WTC11 (cell line): ENCODE measurements at regions not wholly inside any gene's neighbourhood (a gene's known extent, or its start where the extent isn't known, plus 50 kb on each side); places are given as distances from the start of the nearest gene placed in this dataset.

Experiments used
- ATAC-seq: fragments of 200-7000 bp; cut with Tn5 transposase; 2 replicates; pipeline ENCODE4 v1.10.0; 2021; ENCODE audit warnings: mild to moderate bottlenecking, moderate library complexity
- CTCF ChIA-PET: fragments of 300-600 bp; sonication (Branson Sonifier 250); formaldehyde crosslinking; loops from one replicate; lab custom pipeline; 2021; ENCODE audit warnings: antibody characterized with exemption; lab: Charles Lee
- POLR2A ChIA-PET: fragments of 350-600 bp; sonication (Branson Sonifier 250); formaldehyde crosslinking; loops from one replicate; lab custom pipeline; 2021; ENCODE audit warnings: antibody characterized with exemption; lab: Charles Lee
- DNase-seq: peaks from one replicate; pipeline ENCODE4 v3.0.0; 2021; ENCODE audit warnings: low spot score
- H3K27ac Mint-ChIP-seq: 2 replicates; pipeline ENCODE4 v1.8.0; 2021; ENCODE audit warnings: mixed read lengths
- H3K27me3 Mint-ChIP-seq: 2 replicates; pipeline ENCODE4 v1.8.0; 2021; ENCODE audit warnings: low read depth, mild to moderate bottlenecking, moderate library complexity, mixed read lengths
- H3K36me3 Mint-ChIP-seq: 2 replicates; pipeline ENCODE4 v1.8.0; 2021; ENCODE audit warnings: mixed read lengths
- H3K4me1 Mint-ChIP-seq: 2 replicates; pipeline ENCODE4 v1.8.0; 2022; ENCODE audit warnings: mixed read lengths
- H3K4me3 Mint-ChIP-seq: 2 replicates; pipeline ENCODE4 v1.8.0; 2021; ENCODE audit warnings: mild to moderate bottlenecking, moderate library complexity, mixed read lengths
- H3K9me3 Mint-ChIP-seq: 2 replicates; pipeline ENCODE4 v1.8.0; 2021; ENCODE audit warnings: mixed read lengths
- ATF3 ChIP-seq: sonication (generic); formaldehyde crosslinking; conservative IDR thresholded peaks from 2 replicates; pipeline ENCODE4 v1.8.1; 2022; ENCODE audit warnings: mild to moderate bottlenecking, missing genetic modification reagents
- CDX4 ChIP-seq: fragments of 250-450 bp; sonication (Bioruptor Pico); IDR thresholded peaks from 2 replicates; pipeline ENCODE4 v1.9.0; 2021; ENCODE audit warnings: moderate library complexity, mild to moderate bottlenecking, inconsistent platforms, borderline replicate concordance
- CREM ChIP-seq: sonication (generic); formaldehyde crosslinking; IDR thresholded peaks from 2 replicates; pipeline ENCODE4 v1.8.1; 2022; ENCODE audit warnings: mild to moderate bottlenecking, missing genetic modification reagents, moderate library complexity
- E2F1 ChIP-seq: sonication (generic); formaldehyde crosslinking; IDR thresholded peaks from 2 replicates; pipeline ENCODE4 v1.8.0; 2022; ENCODE audit warnings: mild to moderate bottlenecking, missing genetic modification reagents
- ETV6 ChIP-seq: sonication (generic); formaldehyde crosslinking; IDR thresholded peaks from 2 replicates; pipeline ENCODE4 v1.8.1; 2022; ENCODE audit warnings: mild to moderate bottlenecking, missing genetic modification reagents
- FOXP4 ChIP-seq: sonication (generic); formaldehyde crosslinking; IDR thresholded peaks from 2 replicates; pipeline ENCODE4 v1.8.0; 2022; ENCODE audit warnings: mild to moderate bottlenecking, missing genetic modification reagents
- GTF2I ChIP-seq: fragments of 250-450 bp; sonication (Bioruptor Pico); conservative IDR thresholded peaks from 2 replicates; pipeline ENCODE4 v1.4.0; 2021; ENCODE audit warnings: mild to moderate bottlenecking
- IRF2 ChIP-seq: sonication (generic); formaldehyde crosslinking; IDR thresholded peaks from 2 replicates; pipeline ENCODE4 v1.8.0; 2022; ENCODE audit warnings: low read depth, missing genetic modification reagents, borderline replicate concordance
- KAT7 ChIP-seq: sonication (generic); formaldehyde crosslinking; IDR thresholded peaks from 2 replicates; pipeline ENCODE4 v1.8.1; 2023; ENCODE audit warnings: missing genetic modification reagents, mild to moderate bottlenecking, borderline replicate concordance
- OVOL2 ChIP-seq: fragments of 250-450 bp; sonication (Bioruptor Pico); IDR thresholded peaks from 2 replicates; pipeline ENCODE4 v1.9.0; 2021; ENCODE audit warnings: mild to moderate bottlenecking, borderline replicate concordance
- SP1 ChIP-seq: sonication (generic); formaldehyde crosslinking; conservative IDR thresholded peaks from 2 replicates; pipeline ENCODE4 v1.8.1; 2022; ENCODE audit warnings: missing genetic modification reagents
- TP53 ChIP-seq: sonication (generic); formaldehyde crosslinking; IDR thresholded peaks from 2 replicates; pipeline ENCODE4 v1.8.1; 2023; ENCODE audit warnings: mild to moderate bottlenecking, missing genetic modification reagents
- USF1 ChIP-seq: sonication (generic); formaldehyde crosslinking; IDR thresholded peaks from 2 replicates; pipeline ENCODE4 v1.8.0; 2022; ENCODE audit warnings: mild to moderate bottlenecking, missing genetic modification reagents
- ZNF121 ChIP-seq: sonication (generic); formaldehyde crosslinking; IDR thresholded peaks from 2 replicates; pipeline ENCODE4 v1.8.0; 2023; ENCODE audit warnings: missing genetic modification reagents
- ZNF263 ChIP-seq: sonication (generic); formaldehyde crosslinking; IDR thresholded peaks from 2 replicates; pipeline ENCODE4 v1.8.1; 2022; ENCODE audit warnings: low read depth, mild to moderate bottlenecking, moderate library complexity, missing genetic modification reagents
- TF ChIP-seq, protein P1 (sequence below): fragments of 250-450 bp; sonication (Bioruptor Pico); IDR thresholded peaks from 2 replicates; pipeline ENCODE4 v1.9.0; 2021; ENCODE audit warnings: mild to moderate bottlenecking
- TF ChIP-seq, protein P2 (sequence below): sonication (generic); formaldehyde crosslinking; IDR thresholded peaks from 2 replicates; pipeline ENCODE4 v1.8.0; 2022; ENCODE audit warnings: missing genetic modification reagents
- TF ChIP-seq, protein P3 (sequence below): sonication (generic); formaldehyde crosslinking; conservative IDR thresholded peaks from 2 replicates; pipeline ENCODE4 v1.8.1; 2023; ENCODE audit warnings: mild to moderate bottlenecking, low read depth, missing genetic modification reagents, moderate library complexity

DNA sequence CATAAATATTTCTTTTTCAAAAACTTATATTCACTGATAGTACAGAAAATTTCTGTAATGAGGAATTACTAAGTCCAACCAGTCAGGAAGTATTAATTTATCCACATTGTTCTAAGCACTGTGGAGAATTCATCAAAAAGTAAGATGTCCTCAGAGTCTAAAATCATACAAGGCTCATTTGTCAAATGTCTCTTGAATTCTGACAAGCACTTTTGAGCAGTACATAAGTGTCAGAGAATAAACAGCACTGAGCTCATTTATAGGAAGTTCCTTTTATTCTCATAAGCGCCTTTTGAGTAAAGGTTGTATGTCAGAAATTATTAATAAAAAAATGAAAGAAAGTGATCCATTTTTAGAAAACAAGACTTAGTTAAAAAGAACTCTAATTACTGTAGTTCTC lies 523.2 kb upstream of the EPHA5 start:
- H3K4me3 Mint-ChIP-seq, result no peak overlapping the region
- ATAC-seq (no peak), DNase-seq (no peak)
- H3K27me3 Mint-ChIP-seq, result no peaks in the 10 kb centered on the region
- H3K9me3 Mint-ChIP-seq, result no peaks in the 10 kb centered on the region
- H3K4me1 Mint-ChIP-seq, result no peaks in the 10 kb centered on the region
- CTCF ChIA-PET, result no interaction called here
- TF ChIP-seq SP1 (no peak), CDX4 (no peak), TP53 (no peak), ETV6 (CRISPR knock-in tag) (no peak), USF1 (CRISPR knock-in tag) (no peak), ZNF121 (CRISPR knock-in tag) (no peak), ATF3 (CRISPR knock-in tag) (no peak), E2F1 (CRISPR knock-in tag) (no peak), FOXP4 (CRISPR knock-in tag) (no peak), CREM (CRISPR knock-in tag) (no peak), ZNF263 (CRISPR knock-in tag) (no peak), OVOL2 (CRISPR knock-in tag) (no peak)
- TF ChIP-seq, protein P1, sequence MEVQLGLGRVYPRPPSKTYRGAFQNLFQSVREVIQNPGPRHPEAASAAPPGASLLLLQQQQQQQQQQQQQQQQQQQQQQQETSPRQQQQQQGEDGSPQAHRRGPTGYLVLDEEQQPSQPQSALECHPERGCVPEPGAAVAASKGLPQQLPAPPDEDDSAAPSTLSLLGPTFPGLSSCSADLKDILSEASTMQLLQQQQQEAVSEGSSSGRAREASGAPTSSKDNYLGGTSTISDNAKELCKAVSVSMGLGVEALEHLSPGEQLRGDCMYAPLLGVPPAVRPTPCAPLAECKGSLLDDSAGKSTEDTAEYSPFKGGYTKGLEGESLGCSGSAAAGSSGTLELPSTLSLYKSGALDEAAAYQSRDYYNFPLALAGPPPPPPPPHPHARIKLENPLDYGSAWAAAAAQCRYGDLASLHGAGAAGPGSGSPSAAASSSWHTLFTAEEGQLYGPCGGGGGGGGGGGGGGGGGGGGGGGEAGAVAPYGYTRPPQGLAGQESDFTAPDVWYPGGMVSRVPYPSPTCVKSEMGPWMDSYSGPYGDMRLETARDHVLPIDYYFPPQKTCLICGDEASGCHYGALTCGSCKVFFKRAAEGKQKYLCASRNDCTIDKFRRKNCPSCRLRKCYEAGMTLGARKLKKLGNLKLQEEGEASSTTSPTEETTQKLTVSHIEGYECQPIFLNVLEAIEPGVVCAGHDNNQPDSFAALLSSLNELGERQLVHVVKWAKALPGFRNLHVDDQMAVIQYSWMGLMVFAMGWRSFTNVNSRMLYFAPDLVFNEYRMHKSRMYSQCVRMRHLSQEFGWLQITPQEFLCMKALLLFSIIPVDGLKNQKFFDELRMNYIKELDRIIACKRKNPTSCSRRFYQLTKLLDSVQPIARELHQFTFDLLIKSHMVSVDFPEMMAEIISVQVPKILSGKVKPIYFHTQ, result no peak
- H3K27ac Mint-ChIP-seq, result no peak overlapping the region
- H3K36me3 Mint-ChIP-seq, result no peaks in the 10 kb centered on the region
- POLR2A ChIA-PET, result no interaction called here

- Mint-ChIP-seq H3K4me3 (no peak overlapping the region), H3K36me3 (no peaks in the 10 kb centered on the region), H3K9me3 (peaks cover 11% of the 10 kb centered on the region), H3K27me3 (no peaks in the 10 kb centered on the region), H3K27ac (no peak overlapping the region), H3K4me1 (no peaks in the 10 kb centered on the region)
- DNase-seq (no peak), ATAC-seq (no peak)
- CTCF ChIA-PET, result no interaction called here
- POLR2A ChIA-PET, result no interaction called here
- TF ChIP-seq KAT7 (CRISPR knock-in tag), result no peak
- TF ChIP-seq, protein P2, sequence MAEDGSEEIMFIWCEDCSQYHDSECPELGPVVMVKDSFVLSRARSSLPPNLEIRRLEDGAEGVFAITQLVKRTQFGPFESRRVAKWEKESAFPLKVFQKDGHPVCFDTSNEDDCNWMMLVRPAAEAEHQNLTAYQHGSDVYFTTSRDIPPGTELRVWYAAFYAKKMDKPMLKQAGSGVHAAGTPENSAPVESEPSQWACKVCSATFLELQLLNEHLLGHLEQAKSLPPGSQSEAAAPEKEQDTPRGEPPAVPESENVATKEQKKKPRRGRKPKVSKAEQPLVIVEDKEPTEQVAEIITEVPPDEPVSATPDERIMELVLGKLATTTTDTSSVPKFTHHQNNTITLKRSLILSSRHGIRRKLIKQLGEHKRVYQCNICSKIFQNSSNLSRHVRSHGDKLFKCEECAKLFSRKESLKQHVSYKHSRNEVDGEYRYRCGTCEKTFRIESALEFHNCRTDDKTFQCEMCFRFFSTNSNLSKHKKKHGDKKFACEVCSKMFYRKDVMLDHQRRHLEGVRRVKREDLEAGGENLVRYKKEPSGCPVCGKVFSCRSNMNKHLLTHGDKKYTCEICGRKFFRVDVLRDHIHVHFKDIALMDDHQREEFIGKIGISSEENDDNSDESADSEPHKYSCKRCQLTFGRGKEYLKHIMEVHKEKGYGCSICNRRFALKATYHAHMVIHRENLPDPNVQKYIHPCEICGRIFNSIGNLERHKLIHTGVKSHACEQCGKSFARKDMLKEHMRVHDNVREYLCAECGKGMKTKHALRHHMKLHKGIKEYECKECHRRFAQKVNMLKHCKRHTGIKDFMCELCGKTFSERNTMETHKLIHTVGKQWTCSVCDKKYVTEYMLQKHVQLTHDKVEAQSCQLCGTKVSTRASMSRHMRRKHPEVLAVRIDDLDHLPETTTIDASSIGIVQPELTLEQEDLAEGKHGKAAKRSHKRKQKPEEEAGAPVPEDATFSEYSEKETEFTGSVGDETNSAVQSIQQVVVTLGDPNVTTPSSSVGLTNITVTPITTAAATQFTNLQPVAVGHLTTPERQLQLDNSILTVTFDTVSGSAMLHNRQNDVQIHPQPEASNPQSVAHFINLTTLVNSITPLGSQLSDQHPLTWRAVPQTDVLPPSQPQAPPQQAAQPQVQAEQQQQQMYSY, result no peak
- TF ChIP-seq GTF2I, result no peak
- TF ChIP-seq, protein P3, sequence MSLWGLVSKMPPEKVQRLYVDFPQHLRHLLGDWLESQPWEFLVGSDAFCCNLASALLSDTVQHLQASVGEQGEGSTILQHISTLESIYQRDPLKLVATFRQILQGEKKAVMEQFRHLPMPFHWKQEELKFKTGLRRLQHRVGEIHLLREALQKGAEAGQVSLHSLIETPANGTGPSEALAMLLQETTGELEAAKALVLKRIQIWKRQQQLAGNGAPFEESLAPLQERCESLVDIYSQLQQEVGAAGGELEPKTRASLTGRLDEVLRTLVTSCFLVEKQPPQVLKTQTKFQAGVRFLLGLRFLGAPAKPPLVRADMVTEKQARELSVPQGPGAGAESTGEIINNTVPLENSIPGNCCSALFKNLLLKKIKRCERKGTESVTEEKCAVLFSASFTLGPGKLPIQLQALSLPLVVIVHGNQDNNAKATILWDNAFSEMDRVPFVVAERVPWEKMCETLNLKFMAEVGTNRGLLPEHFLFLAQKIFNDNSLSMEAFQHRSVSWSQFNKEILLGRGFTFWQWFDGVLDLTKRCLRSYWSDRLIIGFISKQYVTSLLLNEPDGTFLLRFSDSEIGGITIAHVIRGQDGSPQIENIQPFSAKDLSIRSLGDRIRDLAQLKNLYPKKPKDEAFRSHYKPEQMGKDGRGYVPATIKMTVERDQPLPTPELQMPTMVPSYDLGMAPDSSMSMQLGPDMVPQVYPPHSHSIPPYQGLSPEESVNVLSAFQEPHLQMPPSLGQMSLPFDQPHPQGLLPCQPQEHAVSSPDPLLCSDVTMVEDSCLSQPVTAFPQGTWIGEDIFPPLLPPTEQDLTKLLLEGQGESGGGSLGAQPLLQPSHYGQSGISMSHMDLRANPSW (CRISPR knock-in tag), result no peak
- no peak for TF ChIP-seq IRF2 (CRISPR knock-in tag)
Observed at GRCh38 chr4:66187175-66187720, 517.0 kb upstream of the EPHA5 start.
